Hepatocyte (in vitro differentiated cells): ENCODE measurements at regions not wholly inside any gene's neighbourhood (a gene's known extent, or its start where the extent isn't known, plus 50 kb on each side); places are given as distances from the start of the nearest gene placed in this dataset.
"Not testable (repeated sequence)": the region's sequence is repeated elsewhere in the genome, so short reads cannot be mapped to it uniquely, and the experiment has no call there.

Source experiments
- DNase-seq: peaks from one replicate; pipeline ENCODE4 v3.0.0-alpha.2; 2016; ENCODE audit warnings: low spot score
- H2AFZ ChIP-seq: fragments of 200-600 bp; sonication (generic); 2 replicates; pipeline ENCODE4 v1.6.0; 2016; ENCODE audit warnings: antibody characterized with exemption, mild to moderate bottlenecking
- H3K27ac ChIP-seq: fragments of 200-600 bp; sonication (generic); 2 replicates; pipeline ENCODE4 v1.5.1; 2016; ENCODE audit warnings: mild to moderate bottlenecking
- H3K27me3 ChIP-seq: fragments of 200-600 bp; sonication (generic); 2 replicates; pipeline ENCODE4 v1.6.1; 2016
- H3K36me3 ChIP-seq: fragments of 200-600 bp; sonication (generic); replicated peaks from 2 replicates; pipeline ENCODE4 v1.5.1; 2016; ENCODE audit warnings: low read depth; ENCODE audit not compliant: insufficient read depth
- H3K4me1 ChIP-seq: fragments of 200-600 bp; sonication (generic); 2 replicates; pipeline ENCODE4 v1.5.1; 2016; ENCODE audit warnings: mild to moderate bottlenecking, moderate library complexity; ENCODE audit not compliant: insufficient read depth
- H3K4me2 ChIP-seq: fragments of 200-600 bp; sonication (generic); 2 replicates; pipeline ENCODE4 v1.6.0; 2016
- H3K4me3 ChIP-seq: fragments of 200-600 bp; sonication (generic); 2 replicates; pipeline ENCODE4 v1.5.1; 2016; ENCODE audit warnings: mild to moderate bottlenecking
- H3K79me2 ChIP-seq: fragments of 200-600 bp; sonication (generic); 2 replicates; pipeline ENCODE4 v1.6.0; 2017; ENCODE audit warnings: mild to moderate bottlenecking
- H3K9me2 ChIP-seq: fragments of 200-600 bp; sonication (generic); replicated peaks from 2 replicates; pipeline ENCODE4 v1.6.0; 2017; ENCODE audit warnings: mild to moderate bottlenecking; ENCODE audit not compliant: insufficient read depth
- H3K9me3 ChIP-seq: fragments of 200-600 bp; sonication (generic); 2 replicates; pipeline ENCODE4 v1.5.1; 2016; ENCODE audit warnings: low read depth, mild to moderate bottlenecking
- H4K20me1 ChIP-seq: fragments of 200-600 bp; sonication (generic); 2 replicates; pipeline ENCODE4 v1.6.0; 2016; ENCODE audit warnings: mild to moderate bottlenecking; ENCODE audit not compliant: insufficient read depth, poor library complexity, severe bottlenecking
- EZH2 ChIP-seq: fragments of 200-600 bp; sonication (generic); IDR thresholded peaks from 2 replicates; pipeline ENCODE4 v1.6.1; 2016; ENCODE audit warnings: antibody characterized with exemption, mild to moderate bottlenecking, borderline replicate concordance
- EZH2phosphoT487 ChIP-seq: fragments of 200-600 bp; sonication (generic); IDR thresholded peaks from one replicate; pipeline ENCODE4 v1.6.1; 2018; ENCODE audit warnings: antibody characterized with exemption, mild to moderate bottlenecking, low read depth, moderate library complexity; ENCODE audit not compliant: unreplicated experiment, severe bottlenecking
- WGBS: methylation state at CpG from one replicate; pipeline ENCODE4 v1.1.6; 2016; ENCODE audit warnings: low lambda C conversion rate; ENCODE audit errors: missing lambda C conversion rate; 5-methylcytosine and 5-hydroxymethylcytosine counted together
- TF ChIP-seq, protein P1 (sequence below): fragments of 200-600 bp; sonication (generic); IDR thresholded peaks from 2 replicates; pipeline ENCODE4 v1.5.1; 2016; ENCODE audit warnings: antibody characterized with exemption, mild to moderate bottlenecking; ENCODE audit not compliant: poor library complexity

DNA sequence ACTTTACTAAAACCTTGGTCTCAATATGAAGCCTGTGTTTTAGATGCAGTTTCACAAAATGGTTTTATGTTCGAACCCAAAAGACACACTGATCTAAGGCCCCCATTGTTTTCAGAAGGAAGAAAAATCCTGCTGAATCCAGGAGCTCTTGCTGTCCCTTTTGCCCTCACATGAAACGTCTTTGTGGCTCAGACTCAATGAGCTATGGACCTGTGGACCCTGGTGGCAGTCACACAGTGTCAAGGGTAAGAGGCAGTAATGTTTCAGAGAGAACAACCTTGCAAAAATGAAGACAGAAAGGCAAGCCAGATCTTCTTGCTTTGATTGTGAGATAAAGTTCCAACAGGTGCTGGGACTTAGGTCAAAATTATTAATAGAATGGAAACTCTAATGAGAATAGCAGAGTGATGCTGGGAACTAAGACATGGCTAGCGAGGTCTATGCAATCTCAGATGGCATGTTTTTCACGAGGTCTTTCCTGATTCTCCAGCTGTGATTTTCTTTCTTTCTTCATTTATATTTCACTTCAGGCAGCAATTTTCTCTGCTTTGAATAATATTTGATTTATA lies 164.9 kb upstream of the SLC38A2 start:
- Histone ChIP-seq H3K9me2 (no peaks in the 10 kb centered on the region), H4K20me1 (no peaks in the 10 kb centered on the region), H3K4me2 (no peak overlapping the region), H3K4me3 (no peak overlapping the region), H3K27me3 (no peaks in the 10 kb centered on the region), H3K27ac (no peak overlapping the region), H2AFZ (no peak overlapping the region), H3K4me1 (no peaks in the 10 kb centered on the region), H3K9me3 (no peaks in the 10 kb centered on the region), H3K36me3 (no peaks in the 10 kb centered on the region), H3K79me2 (no peaks in the 10 kb centered on the region)
- no peak for DNase-seq
- no peak for TF ChIP-seq EZH2
- TF ChIP-seq EZH2phosphoT487 = no peak
- TF ChIP-seq, protein P1, sequence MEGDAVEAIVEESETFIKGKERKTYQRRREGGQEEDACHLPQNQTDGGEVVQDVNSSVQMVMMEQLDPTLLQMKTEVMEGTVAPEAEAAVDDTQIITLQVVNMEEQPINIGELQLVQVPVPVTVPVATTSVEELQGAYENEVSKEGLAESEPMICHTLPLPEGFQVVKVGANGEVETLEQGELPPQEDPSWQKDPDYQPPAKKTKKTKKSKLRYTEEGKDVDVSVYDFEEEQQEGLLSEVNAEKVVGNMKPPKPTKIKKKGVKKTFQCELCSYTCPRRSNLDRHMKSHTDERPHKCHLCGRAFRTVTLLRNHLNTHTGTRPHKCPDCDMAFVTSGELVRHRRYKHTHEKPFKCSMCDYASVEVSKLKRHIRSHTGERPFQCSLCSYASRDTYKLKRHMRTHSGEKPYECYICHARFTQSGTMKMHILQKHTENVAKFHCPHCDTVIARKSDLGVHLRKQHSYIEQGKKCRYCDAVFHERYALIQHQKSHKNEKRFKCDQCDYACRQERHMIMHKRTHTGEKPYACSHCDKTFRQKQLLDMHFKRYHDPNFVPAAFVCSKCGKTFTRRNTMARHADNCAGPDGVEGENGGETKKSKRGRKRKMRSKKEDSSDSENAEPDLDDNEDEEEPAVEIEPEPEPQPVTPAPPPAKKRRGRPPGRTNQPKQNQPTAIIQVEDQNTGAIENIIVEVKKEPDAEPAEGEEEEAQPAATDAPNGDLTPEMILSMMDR = no peak
- whole genome bisulfite sequencing = 87% methylated on average over 4 of the region's 4 CpGs

DNA sequence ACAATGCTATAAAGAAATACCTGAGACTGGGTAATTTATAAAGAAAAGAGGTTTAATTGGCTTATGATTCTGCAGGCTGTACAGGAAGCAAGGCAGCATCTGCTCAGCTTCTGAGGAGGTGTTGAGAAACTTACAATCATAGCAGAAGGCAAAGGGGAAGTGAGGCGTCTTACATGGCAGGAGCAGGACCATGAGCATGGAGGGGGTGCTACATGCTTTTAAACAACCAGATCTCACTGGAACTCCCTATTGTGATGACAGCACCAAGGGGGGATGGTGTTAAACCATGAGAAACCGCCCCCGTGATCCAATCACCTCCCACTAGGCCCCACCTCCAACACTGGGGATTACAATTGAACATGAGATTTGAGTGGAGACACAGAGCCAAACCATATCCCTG lies 163.7 kb upstream of the SLC38A2 start:
- not testable (repeated sequence) for H3K27ac ChIP-seq, H4K20me1 ChIP-seq, H3K79me2 ChIP-seq, H3K4me1 ChIP-seq, H3K9me3 ChIP-seq, H3K27me3 ChIP-seq, H3K4me3 ChIP-seq, H3K36me3 ChIP-seq, H3K4me2 ChIP-seq, H2AFZ ChIP-seq, DNase-seq, H3K9me2 ChIP-seq
- 86% methylated on average over 3 of the region's 3 CpGs for WGBS

DNA sequence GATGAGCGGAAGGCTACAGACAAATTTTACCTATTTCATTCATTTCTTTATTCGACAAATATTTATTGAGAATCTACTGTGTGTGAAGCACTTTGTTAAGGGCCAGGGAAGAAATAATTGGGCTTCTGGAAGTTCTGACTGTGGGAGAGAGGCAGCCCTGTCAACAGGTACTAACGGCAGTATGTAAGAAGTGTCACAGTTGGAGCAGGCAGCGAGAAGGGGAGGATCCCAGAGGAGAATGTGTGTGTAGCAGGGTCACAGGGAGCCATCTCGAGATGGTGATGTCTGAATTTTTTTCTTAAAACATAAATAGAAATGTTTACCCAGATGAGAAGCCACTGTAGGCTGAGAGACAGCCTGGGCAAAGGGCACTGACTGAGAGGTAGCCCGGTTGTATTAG lies 163.3 kb upstream of the SLC38A2 start:
- H3K9me3 ChIP-seq = no peaks in the 10 kb centered on the region
- TF ChIP-seq, protein P1 = no peak
- TF ChIP-seq EZH2 (no peak), EZH2phosphoT487 (no peak)
- H4K20me1 ChIP-seq = no peaks in the 10 kb centered on the region
- H3K27ac ChIP-seq = no peak overlapping the region
- no peaks in the 10 kb centered on the region for H3K4me1 ChIP-seq
- no peak overlapping the region for H2AFZ ChIP-seq
- no peaks in the 10 kb centered on the region for H3K27me3 ChIP-seq
- H3K4me3 ChIP-seq = no peak overlapping the region
- no peaks in the 10 kb centered on the region for H3K79me2 ChIP-seq
- H3K4me2 ChIP-seq = no peak overlapping the region
- 76% methylated on average over 6 of the region's 6 CpGs for whole genome bisulfite sequencing
- DNase-seq = no peak
- no peaks in the 10 kb centered on the region for H3K9me2 ChIP-seq
- H3K36me3 ChIP-seq = no peaks in the 10 kb centered on the region

DNA sequence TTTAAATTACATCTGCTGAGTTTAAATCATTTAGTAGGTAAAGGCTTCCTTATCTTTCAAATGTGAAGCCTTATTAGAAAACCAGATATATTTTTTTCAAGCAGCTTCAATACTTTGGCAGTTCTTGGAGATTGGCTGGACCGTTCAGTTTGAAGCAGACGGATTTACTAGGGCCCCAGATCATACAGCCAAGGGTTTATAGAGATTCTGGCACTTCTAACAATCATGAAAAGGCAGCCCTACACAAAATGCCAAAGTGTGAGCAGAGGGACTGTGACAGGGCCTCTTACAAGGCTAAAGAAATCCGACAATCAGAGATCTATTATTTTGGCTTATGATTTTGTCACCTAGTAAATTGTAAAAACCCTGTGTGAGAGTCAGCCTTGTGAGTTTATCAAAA lies 162.8 kb upstream of the SLC38A2 start:
- Histone ChIP-seq H3K4me2 (no peak overlapping the region), H3K27me3 (no peaks in the 10 kb centered on the region), H3K9me3 (no peaks in the 10 kb centered on the region), H3K27ac (no peak overlapping the region), H4K20me1 (no peaks in the 10 kb centered on the region), H3K4me1 (no peaks in the 10 kb centered on the region), H3K36me3 (no peaks in the 10 kb centered on the region), H3K9me2 (no peaks in the 10 kb centered on the region), H3K79me2 (no peaks in the 10 kb centered on the region), H2AFZ (no peak overlapping the region), H3K4me3 (no peak overlapping the region)
- TF ChIP-seq EZH2 (no peak), EZH2phosphoT487 (no peak)
- TF ChIP-seq, protein P1 = no peak
- DNase-seq = no peak
- WGBS = 58% methylated on average over 3 of the region's 3 CpGs
